ENCODE measurements at regions not wholly inside any gene's neighbourhood (a gene's known extent, or its start where the extent isn't known, plus 50 kb on each side); places are given as distances from the start of the nearest gene placed in this dataset.

DNA sequence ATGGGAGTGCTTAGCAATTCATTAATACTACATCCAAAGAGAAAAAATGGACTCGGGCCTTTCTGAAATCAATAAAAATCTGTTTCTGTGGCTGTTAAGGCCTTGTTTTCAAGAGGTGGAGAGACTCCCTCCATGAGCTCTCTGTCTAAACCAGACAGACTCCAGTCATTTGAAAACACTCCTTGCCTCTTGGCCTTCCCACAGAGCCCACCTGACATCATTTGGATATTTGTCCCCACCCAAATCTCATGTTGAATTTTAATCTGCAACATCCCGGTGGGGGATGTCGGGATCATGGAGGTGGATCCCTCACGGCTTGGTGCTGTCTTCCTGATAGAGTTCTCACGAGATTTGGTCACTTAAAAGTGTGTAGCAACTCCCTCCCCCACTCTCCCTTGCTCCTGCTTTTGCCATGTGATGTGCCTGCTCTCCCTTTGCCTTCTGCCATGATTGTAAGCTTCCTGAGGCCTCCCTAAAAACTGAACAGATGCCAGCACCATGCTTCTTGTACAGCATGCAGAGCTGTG, 226.3 kb downstream of the TBXT start:
- in situ Hi-C loops (cut with MboI; ENCODE audit: low pct_unique_long_range_greater_than_20kb, low sequenced_read_pairs, unreplicated experiment), result no loop called here
- TF ChIP-seq, protein P1, sequence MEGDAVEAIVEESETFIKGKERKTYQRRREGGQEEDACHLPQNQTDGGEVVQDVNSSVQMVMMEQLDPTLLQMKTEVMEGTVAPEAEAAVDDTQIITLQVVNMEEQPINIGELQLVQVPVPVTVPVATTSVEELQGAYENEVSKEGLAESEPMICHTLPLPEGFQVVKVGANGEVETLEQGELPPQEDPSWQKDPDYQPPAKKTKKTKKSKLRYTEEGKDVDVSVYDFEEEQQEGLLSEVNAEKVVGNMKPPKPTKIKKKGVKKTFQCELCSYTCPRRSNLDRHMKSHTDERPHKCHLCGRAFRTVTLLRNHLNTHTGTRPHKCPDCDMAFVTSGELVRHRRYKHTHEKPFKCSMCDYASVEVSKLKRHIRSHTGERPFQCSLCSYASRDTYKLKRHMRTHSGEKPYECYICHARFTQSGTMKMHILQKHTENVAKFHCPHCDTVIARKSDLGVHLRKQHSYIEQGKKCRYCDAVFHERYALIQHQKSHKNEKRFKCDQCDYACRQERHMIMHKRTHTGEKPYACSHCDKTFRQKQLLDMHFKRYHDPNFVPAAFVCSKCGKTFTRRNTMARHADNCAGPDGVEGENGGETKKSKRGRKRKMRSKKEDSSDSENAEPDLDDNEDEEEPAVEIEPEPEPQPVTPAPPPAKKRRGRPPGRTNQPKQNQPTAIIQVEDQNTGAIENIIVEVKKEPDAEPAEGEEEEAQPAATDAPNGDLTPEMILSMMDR (IDR thresholded peaks at IDR 0.05; ENCODE audit: extremely low read depth, insufficient read depth, missing control alignments), result no peak
- DNase-seq (ENCODE audit: low spot score), result no peak

DNA sequence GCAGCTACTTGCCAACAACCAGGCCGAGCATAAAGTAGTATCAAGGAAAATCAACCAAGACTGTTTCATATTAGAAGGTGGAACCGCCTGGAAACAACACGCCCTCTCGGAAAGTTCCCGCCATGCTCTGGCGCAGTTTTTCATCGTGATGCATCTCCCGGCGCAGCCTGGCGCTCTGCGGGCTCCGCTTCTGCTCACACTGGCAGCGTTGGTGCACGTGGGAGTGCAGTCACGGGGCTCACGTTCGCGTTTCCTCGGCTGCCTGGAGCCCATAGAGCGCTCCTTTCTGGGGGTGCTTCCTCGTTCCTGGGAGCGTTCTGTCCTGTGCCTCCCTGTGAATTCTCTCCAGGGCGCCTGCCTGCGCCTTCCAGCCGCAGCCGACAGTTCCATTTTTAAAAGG, 227.3 kb downstream of the TBXT start:
- in situ Hi-C loops (cut with MboI; ENCODE audit: low pct_unique_long_range_greater_than_20kb, low sequenced_read_pairs, unreplicated experiment), result no loop called here
- TF ChIP-seq, protein P1 (IDR thresholded peaks at IDR 0.05; ENCODE audit: extremely low read depth, insufficient read depth, missing control alignments), result no peak
- no peak for DNase-seq (ENCODE audit: low spot score)

DNA sequence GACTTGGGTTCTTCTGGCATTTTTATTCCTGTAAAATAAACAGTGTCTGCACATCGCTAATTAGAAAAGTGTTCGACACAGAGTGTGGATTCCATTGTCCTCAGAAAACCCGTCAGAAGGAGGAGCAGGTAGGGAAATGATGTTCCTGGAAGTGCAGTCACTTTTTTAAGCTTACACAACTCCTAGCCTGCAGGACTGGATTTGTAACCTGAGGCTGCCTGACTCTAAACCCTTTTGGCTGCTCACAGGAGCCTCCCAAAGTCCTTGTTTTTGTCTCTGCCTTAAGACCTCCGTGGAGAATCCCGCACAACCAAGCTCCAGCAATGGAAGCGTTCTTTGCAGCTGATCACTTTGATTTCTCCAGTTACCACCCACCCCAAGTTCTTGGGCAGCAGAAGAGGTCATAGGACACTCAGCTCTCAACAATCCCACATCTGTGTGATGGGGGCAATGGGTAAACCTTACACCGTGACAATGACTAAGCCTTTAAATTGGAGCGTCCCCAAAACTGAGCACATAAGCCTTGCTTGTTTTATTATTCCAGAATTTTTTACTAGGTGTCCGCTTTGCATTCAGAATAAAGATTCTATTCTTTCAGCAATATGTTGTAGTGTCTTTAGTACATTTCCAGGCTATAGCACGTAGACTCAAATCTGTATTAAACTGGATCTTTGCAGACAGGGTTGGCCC, 227.9 kb downstream of the TBXT start:
- TF ChIP-seq, protein P1 (IDR thresholded peaks at IDR 0.05; ENCODE audit: extremely low read depth, insufficient read depth, missing control alignments), result no peak
- DNase-seq (ENCODE audit: low spot score), result no peak
- in situ Hi-C loops (cut with MboI; ENCODE audit: low pct_unique_long_range_greater_than_20kb, low sequenced_read_pairs, unreplicated experiment), result no loop called here

DNA sequence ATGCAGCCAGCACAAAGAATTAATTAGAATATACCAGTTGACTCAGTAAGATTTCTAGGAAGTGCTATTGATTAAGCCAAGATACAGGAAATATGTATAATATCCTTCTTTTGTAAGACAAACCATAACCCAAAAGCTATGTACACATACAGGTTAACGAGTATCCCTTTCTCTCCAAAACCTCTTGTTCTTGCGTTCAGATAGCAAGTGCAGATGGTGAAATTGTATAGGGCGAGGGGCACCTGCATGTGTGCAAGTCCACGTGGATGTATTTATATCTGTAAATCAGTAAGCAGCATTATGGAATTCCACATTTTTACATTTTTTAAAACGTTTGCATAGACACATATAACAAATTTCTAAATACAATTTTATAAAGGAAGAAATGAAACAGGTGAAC, 228.6 kb downstream of the TBXT start:
- in situ Hi-C loops (cut with MboI; ENCODE audit: low pct_unique_long_range_greater_than_20kb, low sequenced_read_pairs, unreplicated experiment), result no loop called here
- TF ChIP-seq, protein P1 (IDR thresholded peaks at IDR 0.05; ENCODE audit: extremely low read depth, insufficient read depth, missing control alignments), result no peak
- no peak for DNase-seq (ENCODE audit: low spot score)

DNA sequence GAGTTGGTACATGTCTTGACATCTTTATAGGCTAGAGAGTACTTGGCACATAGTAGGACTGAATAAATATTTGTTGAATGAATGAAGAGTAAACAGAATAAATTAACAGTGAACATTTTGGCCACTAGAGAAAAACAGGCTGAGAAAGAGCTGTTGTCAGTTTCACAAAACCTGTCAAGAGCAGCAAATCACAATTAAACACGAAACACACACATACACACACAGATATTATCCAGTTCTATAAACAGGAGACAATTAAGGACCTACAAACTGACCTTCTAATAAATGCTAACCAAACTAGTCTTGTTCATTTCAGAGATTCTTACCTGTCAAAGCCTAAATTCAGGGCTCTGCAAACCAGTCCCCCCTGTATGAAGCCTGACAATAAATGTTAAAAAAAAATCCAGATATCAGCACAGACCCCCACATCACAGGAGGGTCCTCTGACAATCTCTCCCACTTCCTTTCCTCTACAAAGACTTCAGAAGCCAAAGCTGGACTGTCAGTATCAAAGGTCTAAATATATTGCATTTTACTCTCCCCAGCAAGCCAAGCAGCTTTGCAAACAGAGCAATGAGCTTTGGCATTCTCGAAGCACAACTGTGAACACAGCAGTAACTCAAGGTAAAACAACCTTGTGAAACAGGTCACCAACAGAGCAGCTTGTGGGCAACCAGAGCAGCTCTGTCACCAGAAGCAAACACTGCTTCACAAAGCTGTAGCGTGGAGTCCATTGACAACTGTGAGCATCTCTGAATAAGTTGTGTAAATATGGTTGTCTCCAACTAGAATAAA, 229.9 kb downstream of the TBXT start:
- DNase-seq (ENCODE audit: low spot score), result no peak
- in situ Hi-C loops (cut with MboI; ENCODE audit: low pct_unique_long_range_greater_than_20kb, low sequenced_read_pairs, unreplicated experiment), result no loop called here
- TF ChIP-seq, protein P1 (IDR thresholded peaks at IDR 0.05; ENCODE audit: extremely low read depth, insufficient read depth, missing control alignments), result no peak

DNA sequence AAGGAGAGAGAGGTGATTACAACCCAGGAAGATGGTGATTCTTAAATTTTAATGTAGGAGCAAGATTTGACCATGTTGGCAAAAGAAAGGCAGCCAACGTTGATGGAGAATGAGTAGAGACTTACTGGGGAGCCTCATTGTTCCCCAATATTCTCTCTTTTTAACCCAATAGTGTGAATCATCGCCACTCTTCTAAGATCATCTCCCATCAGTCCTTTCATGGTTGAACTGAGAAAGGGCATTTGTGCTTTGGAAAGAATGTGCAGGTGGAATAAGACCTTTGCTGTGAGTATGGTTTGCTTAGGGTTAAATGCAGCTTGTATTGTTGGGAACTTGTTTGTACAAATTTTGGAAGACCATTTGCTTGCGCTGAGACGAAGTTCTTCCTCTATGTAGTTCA, 231.0 kb downstream of the TBXT start:
- TF ChIP-seq, protein P1 (IDR thresholded peaks at IDR 0.05; ENCODE audit: extremely low read depth, insufficient read depth, missing control alignments), result no peak
- in situ Hi-C loops (cut with MboI; ENCODE audit: low pct_unique_long_range_greater_than_20kb, low sequenced_read_pairs, unreplicated experiment), result no loop called here
- DNase-seq (ENCODE audit: low spot score), result no peak

Measured in GM13977 (cell line).